ENCODE measurements at regions not wholly inside any gene's neighbourhood (a gene's known extent, or its start where the extent isn't known, plus 50 kb on each side); places are given as distances from the start of the nearest gene placed in this dataset.

GRCh38 chr5:100424787-100425186, 110.4 kb upstream of the FAM174A start:
- Mint-ChIP-seq H3K4me3 (ENCODE audit: unreplicated experiment) (no peak overlapping the region), H3K9me3 (ENCODE audit: unreplicated experiment) (no peaks in the 10 kb centered on the region), H3K27ac (ENCODE audit: low read depth, unreplicated experiment) (no peak overlapping the region), H3K36me3 (ENCODE audit: insufficient read depth, unreplicated experiment) (no peaks in the 10 kb centered on the region), H3K4me1 (ENCODE audit: insufficient read depth, unreplicated experiment) (no peaks in the 10 kb centered on the region), H3K27me3 (ENCODE audit: insufficient read depth, unreplicated experiment) (no peaks in the 10 kb centered on the region)
- CTCF ChIA-PET: no interaction called here
- POLR2A ChIA-PET: no interaction called here
- intact Hi-C loops (cut with micrococcal nuclease): no loop called here
- TF ChIP-seq CTCF (IDR thresholded peaks at IDR 0.05; ENCODE audit: unreplicated experiment): no peak
- BruUV-seq (replicated peaks): no TSS peak
- DNase-seq (ENCODE audit: unreplicated experiment): no peak

GRCh38 chr5:100424017-100424416, 111.2 kb upstream of the FAM174A start:
- DNase-seq (ENCODE audit: unreplicated experiment): no peak
- TF ChIP-seq CTCF (IDR thresholded peaks at IDR 0.05; ENCODE audit: unreplicated experiment): no peak
- H3K36me3 Mint-ChIP-seq (ENCODE audit: insufficient read depth, unreplicated experiment): no peaks in the 10 kb centered on the region
- ChIA-PET POLR2A (no interaction called here), CTCF (no interaction called here)
- no peak overlapping the region for H3K27ac Mint-ChIP-seq (ENCODE audit: low read depth, unreplicated experiment)
- no TSS peak for BruUV-seq (replicated peaks)
- no peaks in the 10 kb centered on the region for H3K27me3 Mint-ChIP-seq (ENCODE audit: insufficient read depth, unreplicated experiment)
- no peak overlapping the region for H3K4me3 Mint-ChIP-seq (ENCODE audit: unreplicated experiment)
- no peaks in the 10 kb centered on the region for H3K4me1 Mint-ChIP-seq (ENCODE audit: insufficient read depth, unreplicated experiment)
- no peaks in the 10 kb centered on the region for H3K9me3 Mint-ChIP-seq (ENCODE audit: unreplicated experiment)
- intact Hi-C loops (cut with micrococcal nuclease): no loop called here

DNA sequence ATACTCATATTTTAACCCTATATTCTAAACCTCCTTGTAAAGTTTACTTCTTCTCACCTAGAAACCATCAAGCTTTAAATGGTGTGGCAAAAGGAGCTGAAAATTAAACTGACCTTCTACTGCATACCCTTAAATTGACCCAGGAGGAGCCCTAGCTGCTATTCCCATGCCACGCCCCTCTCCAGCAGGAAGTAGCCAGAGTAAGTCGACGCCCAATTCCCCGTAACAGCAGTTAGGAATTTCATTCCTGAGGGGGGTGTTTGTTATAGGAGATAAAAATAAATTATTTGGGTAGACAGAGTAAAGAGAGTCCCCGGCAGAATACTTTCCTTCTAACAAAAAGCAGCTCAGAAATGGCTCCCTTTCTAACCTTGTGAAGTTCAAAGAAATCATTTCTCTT, 111.8 kb upstream of the FAM174A start:
- intact Hi-C loops (cut with micrococcal nuclease): no loop called here
- no TSS peak for BruUV-seq (replicated peaks)
- Mint-ChIP-seq H3K27me3 (ENCODE audit: insufficient read depth, unreplicated experiment) (no peaks in the 10 kb centered on the region), H3K27ac (ENCODE audit: low read depth, unreplicated experiment) (no peak overlapping the region), H3K4me3 (ENCODE audit: unreplicated experiment) (no peak overlapping the region), H3K36me3 (ENCODE audit: insufficient read depth, unreplicated experiment) (no peaks in the 10 kb centered on the region), H3K4me1 (ENCODE audit: insufficient read depth, unreplicated experiment) (no peaks in the 10 kb centered on the region), H3K9me3 (ENCODE audit: unreplicated experiment) (no peaks in the 10 kb centered on the region)
- DNase-seq (ENCODE audit: unreplicated experiment): no peak
- CTCF ChIA-PET: interaction anchor here (1.0 kb wide), 1 partner anchor 18 kb away, joined by 3 read pairs; no protein-coding TSS in a partner anchor
- TF ChIP-seq CTCF (IDR thresholded peaks at IDR 0.05; ENCODE audit: unreplicated experiment): no peak
- POLR2A ChIA-PET: no interaction called here

DNA sequence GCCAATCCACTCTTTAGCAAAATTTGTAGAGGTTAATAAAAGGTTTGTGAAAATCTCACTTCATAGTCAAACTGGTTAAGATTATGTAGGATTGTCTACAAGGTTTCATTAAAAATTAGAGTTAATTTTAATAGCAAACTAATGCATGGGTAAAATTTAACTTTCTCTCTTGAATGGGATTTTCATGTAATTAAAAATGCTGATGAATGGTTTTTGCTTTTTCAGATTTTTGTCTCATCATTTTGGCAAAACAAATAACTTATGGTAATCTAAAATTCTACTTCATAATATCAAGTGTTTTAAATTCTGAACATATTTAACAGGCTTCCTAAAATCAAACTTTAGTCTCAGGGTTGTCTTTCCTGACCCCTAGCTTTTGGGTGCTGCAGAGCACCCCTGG, 113.8 kb upstream of the FAM174A start:
- ChIA-PET CTCF (no interaction called here), POLR2A (interaction anchor here (0.7 kb wide), 1 partner anchor 79 kb away, joined by 3 read pairs; no protein-coding TSS in a partner anchor)
- DNase-seq (ENCODE audit: unreplicated experiment): no peak
- H3K27ac Mint-ChIP-seq (ENCODE audit: low read depth, unreplicated experiment): no peak overlapping the region
- no peaks in the 10 kb centered on the region for H3K4me1 Mint-ChIP-seq (ENCODE audit: insufficient read depth, unreplicated experiment)
- no TSS peak for BruUV-seq (replicated peaks)
- no peak overlapping the region for H3K4me3 Mint-ChIP-seq (ENCODE audit: unreplicated experiment)
- TF ChIP-seq CTCF (IDR thresholded peaks at IDR 0.05; ENCODE audit: unreplicated experiment): no peak
- no peaks in the 10 kb centered on the region for H3K27me3 Mint-ChIP-seq (ENCODE audit: insufficient read depth, unreplicated experiment)
- intact Hi-C loops (cut with micrococcal nuclease): no loop called here
- no peaks in the 10 kb centered on the region for H3K36me3 Mint-ChIP-seq (ENCODE audit: insufficient read depth, unreplicated experiment)
- H3K9me3 Mint-ChIP-seq (ENCODE audit: unreplicated experiment): no peaks in the 10 kb centered on the region
